ENCODE measurements at regions not wholly inside any gene's neighbourhood (a gene's known extent, or its start where the extent isn't known, plus 50 kb on each side); places are given as distances from the start of the nearest gene placed in this dataset.

DNA sequence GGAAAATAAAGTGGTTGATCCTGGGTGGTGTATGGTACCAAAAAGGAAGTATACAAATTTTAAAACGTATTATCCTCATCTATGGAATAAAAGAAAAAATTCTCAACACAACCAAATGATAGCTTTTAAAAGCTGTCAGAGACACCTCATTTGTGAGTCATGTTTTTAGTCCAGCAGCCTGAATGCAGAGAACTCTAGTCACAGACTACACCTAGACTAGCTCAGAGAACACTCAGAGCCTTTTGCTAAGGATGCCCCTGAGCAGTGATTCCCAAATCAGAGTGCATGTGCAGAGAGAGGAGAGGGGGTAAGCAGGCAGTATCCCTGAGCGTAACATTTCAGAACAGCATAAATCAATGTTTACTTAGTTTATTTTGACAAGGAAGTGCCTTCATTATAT, 809.3 kb downstream of the HACE1 start:
- no peak for DNase-seq (ENCODE audit: low read depth)

DNA sequence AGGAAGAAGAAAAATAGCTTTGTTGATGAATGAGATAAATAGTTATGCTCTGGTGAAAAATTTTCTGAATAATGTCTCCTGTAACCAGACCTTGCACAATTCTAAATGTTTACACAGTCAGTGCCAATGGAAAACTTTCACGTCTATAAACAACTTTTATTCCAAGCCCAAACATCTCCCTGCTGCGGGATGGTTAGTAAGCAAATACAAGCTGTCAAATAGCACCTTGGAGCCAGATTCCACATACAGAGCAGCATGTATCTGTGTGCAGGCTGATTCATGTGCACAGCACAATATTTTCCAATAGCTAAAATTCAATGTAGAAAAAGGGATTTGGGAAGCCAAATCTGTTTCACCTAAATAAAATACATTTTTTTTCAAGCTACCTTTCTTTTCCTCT, 813.3 kb downstream of the HACE1 start:
- DNase-seq (ENCODE audit: low read depth): no peak

DNA sequence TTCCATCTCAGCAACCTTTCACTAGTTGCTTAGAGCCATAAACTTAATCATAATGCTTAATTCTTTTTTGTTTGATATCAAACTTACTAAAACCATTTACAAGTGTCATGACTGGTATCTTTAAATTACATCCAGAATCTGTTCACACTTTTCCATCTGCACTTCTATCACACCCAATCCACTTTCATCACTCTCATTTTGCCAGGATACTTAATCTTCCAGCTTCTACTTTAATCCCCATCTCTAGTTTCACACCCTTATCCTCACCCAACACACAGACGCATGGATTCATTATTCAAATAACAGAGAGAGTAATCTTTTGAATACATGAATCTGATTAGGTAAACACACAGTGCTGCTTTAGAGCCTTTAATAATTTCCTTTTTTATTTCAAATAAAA, 828.4 kb downstream of the HACE1 start:
- no peak for DNase-seq (ENCODE audit: low read depth)

- DNase-seq (ENCODE audit: low read depth): no peak
Measured at GRCh38 chr6:104022126-104022525, 837.6 kb downstream of the HACE1 start.

GRCh38 chr6:104019075-104019753, 840.5 kb downstream of the HACE1 start:
- DNase-seq (ENCODE audit: low read depth): no peak

DNA sequence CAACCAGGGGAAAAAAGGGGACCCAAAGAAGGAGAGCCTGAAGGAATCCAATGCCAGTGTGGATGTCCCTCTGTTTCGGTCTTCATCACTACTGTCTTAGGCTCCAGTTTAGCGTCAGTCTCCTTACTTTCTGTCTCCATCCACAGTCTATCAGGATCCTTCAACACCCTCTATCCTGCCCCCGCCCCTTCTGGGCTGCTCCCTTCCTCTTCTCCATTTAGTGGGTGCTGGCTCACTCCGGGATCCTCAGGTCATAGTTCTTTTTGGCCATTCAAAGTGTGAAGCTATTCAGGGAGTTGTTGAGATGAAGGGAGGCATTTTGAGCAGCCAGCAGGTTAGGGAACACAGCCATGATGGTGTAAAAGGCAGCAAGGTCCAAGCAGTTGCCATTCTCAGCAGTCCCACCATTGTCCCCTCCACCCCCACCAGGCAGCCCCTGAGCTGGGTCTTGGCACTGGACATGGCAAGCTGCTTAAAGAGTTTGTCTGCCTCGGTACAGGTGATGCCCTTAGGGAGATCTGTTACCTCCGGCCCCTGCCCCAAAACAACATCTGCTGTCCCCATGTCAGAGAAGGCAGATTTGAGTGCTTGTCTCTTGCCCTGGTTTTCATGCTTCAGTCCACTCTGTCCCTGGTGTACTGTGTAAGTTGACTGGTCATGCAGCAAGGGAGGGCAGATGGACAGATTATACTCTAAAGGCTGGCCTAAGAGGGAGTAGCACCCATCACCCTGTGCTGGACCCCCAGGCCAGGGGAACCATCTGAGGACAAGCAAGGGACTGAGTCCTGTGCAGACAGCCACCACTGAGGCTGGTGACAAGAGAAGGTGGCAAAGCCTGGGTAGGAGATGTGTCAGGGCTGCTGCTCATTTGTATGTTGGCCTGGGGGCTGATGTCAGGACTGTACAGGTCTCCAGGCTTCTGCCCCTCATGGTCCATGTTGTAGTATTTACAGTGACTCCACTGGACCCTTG, 842.0 kb downstream of the HACE1 start:
- DNase-seq (ENCODE audit: low read depth): no peak

DNA sequence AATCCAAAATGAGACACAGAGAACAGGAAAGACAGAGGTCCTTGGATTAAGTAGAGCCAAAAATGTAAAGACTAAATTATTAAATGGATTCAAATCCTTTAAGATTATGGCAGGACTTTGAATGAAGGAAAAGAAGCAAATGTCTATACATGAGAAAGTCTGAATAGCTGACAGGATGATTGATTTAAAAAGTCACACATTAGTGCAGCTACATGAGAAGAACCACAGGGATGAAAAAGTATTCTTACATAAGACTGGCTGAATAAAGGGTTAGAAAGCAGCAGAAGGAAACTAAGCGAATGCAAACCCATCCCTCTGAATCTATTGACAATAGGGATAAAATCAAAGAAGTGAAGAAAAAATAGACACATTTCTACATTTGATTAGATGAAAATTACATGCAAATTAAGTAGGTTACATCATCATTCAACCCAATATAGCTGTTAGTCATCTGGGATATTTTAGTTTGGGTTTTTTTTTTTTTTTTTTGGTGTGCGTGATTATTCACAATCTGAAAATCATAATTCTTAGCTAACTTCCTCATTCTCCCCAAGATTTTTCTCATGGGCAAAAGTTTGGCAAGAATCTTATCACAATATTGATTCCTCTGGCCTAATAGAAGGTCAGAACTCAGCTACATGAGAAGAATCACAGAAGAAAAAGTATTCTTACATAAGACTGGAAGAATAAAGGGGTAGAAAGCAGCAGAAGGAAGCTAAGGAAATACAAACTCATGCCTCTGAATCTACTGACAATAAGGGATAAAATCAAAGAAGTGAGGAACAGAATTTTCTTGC, 845.4 kb downstream of the HACE1 start:
- no peak for DNase-seq (ENCODE audit: low read depth)

GRCh38 chr6:104013312-104013971, 846.3 kb downstream of the HACE1 start:
- no peak for DNase-seq (ENCODE audit: low read depth)

DNA sequence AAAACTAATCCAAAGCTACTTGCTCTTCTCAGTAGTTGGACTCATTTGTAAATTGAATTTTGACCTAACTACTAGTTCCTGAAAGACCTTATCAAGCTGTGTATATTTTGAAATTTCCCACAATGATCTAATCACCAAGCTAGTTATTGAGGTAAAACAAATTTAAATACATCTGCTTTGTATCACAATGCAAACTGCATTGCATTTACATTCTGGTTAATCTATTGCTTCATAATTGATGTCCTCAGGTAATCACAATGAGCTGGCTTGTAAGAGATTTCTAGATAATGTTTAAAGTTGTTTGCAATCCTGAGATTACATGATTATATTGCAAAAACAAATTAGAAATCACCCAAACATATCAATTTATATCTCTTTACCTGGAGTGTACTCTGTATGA, 848.8 kb downstream of the HACE1 start:
- no peak for DNase-seq (ENCODE audit: low read depth)

- DNase-seq (ENCODE audit: low read depth): no peak
Measured at GRCh38 chr6:104003803-104004516, 855.8 kb downstream of the HACE1 start.

DNA sequence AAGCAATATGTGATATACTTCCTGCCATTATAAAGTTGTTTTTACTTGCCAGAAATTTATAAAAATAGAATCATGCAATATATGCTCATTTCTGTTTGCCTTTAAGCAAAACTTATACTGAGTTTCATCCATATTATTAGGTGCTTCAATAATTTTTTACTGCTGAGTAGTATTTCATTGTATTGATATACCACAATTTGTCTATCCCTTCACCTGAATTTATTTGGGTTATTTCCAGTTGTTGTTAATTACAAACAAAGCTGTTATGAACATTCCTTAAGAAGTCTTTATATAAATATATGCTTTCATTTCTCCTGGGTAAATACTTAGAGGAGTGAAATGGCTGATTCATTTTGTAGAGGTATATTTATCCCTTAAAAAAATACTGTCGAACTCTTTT, 864.1 kb downstream of the HACE1 start:
- DNase-seq (ENCODE audit: low read depth): no peak

DNA sequence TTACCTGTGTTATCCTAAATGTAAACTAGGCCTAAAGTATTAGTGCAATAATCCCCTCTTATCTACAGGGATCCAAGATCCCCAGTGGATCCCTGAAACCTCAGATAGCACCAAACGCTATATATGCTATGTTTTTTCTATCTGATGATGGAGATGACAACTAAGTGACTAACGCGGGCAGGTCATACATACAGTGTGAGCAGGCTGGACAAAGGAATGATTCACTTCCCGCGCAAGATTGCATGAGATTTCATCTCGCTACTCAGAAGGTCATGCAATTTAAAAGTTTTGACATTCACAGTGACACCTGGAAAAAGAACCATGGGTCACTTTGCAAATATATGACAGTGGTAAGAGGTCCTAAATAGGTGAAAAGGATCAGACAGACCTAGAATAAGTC, 875.9 kb downstream of the HACE1 start:
- no peak for DNase-seq (ENCODE audit: low read depth)

GRCh38 chr6:103983011-103983410, 876.7 kb downstream of the HACE1 start:
- no peak for DNase-seq (ENCODE audit: low read depth)

GRCh38 chr6:103982574-103982973, 877.1 kb downstream of the HACE1 start:
- DNase-seq (ENCODE audit: low read depth): no peak

GRCh38 chr6:103979308-103979707, 880.4 kb downstream of the HACE1 start:
- no peak for DNase-seq (ENCODE audit: low read depth)

DNA sequence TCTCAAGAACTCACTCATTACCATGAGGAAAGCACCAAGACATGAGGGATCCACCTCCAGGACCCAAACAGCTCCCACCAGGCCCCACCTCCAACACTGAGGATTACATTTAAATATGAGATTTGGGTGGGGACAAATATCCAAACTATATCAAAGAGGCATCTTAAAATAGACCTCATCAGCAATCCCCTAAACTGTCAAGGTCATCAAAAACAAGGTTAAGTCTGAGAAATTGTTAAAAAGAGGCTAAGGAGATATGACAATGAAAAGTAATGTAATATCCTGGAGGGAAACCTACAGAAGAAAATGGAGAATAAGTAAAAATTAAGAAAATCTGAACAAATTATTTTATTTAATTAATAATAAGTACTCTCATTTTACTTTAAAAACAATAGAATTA, 922.3 kb downstream of the HACE1 start:
- no peak for DNase-seq (ENCODE audit: low read depth)

DNA sequence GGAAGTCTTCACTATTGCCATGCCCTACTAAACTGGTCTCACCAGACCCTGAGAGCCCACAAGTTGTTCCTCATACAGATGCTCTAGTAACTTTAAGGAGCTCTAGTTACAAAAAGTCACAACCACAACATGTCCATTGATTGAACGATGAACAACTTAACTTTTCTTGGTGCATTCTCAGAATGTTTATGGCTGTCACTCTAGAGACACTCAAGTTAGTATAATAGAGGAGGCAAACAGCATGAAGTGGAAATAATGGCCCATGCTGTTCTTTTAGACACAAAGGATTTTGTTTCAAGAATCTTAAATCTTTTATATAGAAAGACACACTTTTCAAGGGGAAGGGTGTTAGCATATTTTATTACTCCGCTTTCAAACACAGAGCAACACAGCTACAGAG, 934.4 kb downstream of the HACE1 start:
- DNase-seq (ENCODE audit: low read depth): no peak

DNA sequence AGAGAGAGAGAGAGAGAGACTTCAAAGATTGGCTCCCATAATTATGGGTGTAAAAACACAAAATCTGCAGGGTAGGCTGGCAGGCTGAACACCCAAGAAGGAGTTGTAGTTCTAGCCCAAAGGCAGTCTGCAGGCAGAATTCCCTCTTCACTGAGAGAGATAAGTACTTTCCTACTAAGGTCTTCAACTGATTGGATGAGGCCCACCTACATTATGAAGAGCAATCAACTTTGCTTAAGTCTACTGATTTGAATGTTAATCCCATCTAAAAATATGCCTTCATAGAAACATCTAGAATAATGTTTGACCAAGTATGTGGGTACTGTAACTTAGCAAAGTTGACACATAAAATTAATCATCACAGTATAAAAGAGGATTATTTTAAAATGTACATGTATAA, 949.7 kb downstream of the HACE1 start:
- DNase-seq (ENCODE audit: low read depth): no peak

GRCh38 chr6:103908898-103909297, 950.8 kb downstream of the HACE1 start:
- no peak for DNase-seq (ENCODE audit: low read depth)

- no peak for DNase-seq (ENCODE audit: low read depth)
Measured at GRCh38 chr6:103895136-103895535, 964.6 kb downstream of the HACE1 start.

- DNase-seq (ENCODE audit: low read depth): no peak
Measured at GRCh38 chr6:103893141-103893581, 966.6 kb downstream of the HACE1 start.

Measured in activated T-cell treated with anti-CD3 and anti-CD28 coated beads for 24 hours (primary cell).